ENCODE measurements at regions not wholly inside any gene's neighbourhood (a gene's known extent, or its start where the extent isn't known, plus 50 kb on each side); places are given as distances from the start of the nearest gene placed in this dataset.

DNA sequence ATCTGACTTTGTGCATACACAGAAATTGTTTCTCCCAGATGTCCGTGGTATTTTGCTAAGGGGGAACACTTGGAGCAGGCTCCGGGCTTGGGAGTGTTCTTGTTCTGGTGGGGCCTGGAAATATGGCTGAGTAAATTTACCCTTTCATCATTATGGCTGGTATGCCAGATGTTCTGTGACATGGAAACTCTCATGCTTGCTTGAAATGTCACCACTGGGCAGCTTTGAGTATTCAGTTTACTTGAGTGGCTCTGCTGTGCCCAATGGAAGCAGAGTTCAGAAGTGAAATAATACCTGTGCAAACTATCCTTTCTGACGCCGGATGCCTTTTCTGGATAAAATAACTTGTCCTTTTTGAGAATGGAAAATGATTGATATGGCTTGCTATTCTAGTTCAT, 283.6 kb upstream of the TPM1 start:
- intact Hi-C loops (cut with DNase I): no loop called here
- DNase-seq (ENCODE audit: low spot score): no peak

DNA sequence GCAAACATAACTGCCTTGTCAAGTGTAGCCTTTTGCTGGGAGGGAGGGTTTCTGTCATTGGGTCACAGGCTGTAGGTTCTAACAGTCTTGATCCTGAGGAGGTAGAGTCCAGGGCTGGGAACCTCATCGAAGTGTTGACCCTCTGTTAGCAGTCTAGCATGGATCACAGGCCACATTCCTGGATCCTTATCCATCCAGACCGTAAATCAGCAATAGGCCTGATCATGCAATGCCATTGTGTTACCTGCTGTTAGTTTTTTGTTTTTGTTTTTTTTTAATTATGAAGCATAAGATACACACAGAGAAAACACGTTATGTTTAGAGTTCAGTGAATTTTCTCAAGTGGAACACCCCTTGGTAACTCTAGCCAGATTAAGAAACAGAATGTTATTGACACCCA, 282.0 kb upstream of the TPM1 start:
- DNase-seq (ENCODE audit: low spot score): no peak
- intact Hi-C loops (cut with DNase I): no loop called here

DNA sequence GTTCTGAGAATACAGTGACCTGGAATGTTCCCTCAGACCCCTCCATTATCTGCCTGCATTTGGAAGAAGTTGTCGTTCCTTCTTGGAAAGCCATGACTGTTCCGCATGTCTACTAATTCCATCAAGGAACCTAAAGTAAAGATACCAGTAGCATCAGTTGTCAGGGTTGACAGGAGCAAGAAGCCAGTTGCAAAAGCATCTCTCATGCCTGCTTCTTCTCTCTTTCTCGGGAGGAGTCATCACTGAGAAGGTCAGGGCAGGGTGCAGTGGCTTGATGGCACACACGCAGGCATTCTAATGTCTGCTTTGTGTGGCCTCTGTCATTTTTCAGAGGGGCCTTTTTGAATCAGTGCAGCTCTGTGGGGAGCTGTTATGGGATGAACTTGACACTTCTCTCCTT, 276.6 kb upstream of the TPM1 start:
- intact Hi-C loops (cut with DNase I): no loop called here
- no peak for DNase-seq (ENCODE audit: low spot score)

DNA sequence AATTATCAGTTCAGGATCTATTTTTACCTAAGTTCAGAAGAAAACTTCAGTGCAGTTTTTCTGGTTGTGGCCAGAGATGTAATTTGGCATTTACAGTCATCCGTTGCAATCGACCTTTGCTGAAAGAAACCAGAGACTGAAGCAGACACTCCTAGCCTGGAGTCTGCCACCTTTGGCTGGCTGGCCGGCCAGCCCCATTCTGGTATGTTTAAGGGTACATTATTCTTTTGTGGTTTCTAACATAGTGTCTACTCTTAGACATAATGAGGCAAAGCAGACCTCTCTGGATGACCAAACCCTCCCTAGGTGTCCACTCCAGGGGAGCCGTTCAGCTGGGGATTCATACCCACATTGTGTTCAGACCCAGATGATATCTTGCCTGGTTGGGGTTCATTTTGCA, 275.9 kb upstream of the TPM1 start:
- no peak for DNase-seq (ENCODE audit: low spot score)
- intact Hi-C loops (cut with DNase I): no loop called here

DNA sequence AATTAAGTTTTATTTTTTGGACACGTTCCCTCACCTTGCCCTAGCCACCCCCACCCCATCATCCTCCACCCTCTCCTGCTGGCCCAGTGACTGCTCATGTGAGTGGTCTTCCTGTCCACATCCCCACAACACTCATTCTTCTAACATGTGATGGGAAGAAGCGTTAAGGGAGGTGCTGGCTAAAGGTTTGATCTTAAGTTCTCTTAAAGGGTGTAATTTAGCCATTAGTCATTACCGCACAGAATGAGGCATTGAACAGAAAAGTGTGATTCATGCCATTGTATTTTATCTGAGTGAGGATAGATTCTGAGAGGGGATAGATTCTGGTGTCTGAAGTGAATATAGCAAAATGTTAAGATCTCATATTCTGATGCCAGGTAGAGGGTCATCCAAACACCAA, 272.9 kb upstream of the TPM1 start:
- no peak for DNase-seq (ENCODE audit: low spot score)
- intact Hi-C loops (cut with DNase I): no loop called here

DNA sequence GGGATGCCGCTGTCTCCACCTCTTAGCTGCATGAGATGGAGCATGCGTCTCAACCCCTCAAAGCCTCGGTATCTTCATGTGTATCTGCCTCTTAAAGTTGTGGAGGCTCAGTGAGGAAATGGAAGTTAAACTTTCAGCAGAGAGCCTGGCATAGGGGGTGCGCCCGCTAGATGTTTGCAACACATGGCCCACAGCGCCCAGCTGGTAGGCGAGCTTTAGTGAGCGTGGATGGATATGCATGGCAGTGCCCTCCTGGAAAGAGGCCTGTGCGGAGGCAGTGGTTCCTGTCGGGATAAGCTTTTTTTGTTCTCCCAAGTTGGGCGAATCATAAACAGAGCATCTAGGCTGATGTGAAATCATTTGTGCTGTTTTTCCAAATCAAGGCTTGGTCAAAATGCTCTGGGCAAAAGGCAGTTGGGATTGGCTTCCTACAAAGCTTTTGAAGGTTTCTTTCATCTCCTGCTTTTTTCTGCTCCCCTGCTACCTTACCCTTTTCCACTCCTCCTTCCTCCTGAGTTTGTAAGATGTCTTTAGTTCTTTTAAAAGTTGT, 272.4 kb upstream of the TPM1 start:
- intact Hi-C loops (cut with DNase I): no loop called here
- DNase-seq (ENCODE audit: low spot score): no peak

DNA sequence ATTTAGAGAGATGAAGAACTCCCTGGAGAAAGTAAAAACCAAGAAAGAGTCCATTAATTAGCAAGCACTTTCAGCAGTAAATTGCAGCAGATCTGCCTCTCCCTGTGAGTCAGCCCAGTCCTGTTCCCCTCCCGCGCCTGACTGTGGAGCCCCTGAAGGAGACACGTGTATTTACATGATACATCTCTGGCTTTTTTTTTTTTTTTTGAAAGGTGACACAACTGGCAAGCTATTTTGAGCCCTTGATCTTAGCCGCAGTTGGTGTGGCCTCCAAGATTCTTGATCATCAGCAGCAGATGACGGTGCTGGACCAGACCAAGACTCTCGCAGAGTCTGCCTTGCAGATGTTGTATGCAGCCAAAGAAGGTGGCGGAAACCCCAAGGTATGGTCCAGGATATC, 271.8 kb upstream of the TPM1 start:
- intact Hi-C loops (cut with DNase I): no loop called here
- DNase-seq (ENCODE audit: low spot score): no peak

DNA sequence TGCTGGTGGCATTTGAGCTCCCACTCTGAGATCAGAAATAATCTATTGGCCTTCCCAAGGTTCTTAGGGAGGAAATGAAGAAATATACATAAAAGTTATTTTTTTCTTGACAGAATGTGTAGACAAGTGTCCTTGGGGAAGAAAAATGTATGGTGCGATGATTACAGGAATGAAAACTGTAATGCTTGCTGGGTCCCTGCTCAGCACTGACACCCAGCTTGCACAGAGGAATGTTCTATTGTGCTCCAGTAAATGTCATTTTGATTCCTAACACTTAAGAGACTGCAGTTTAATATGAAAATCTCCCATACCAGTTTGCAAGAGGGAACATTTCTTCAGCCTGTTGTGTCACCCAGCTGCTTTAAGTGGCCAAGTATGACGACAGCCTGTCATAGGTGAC, 271.3 kb upstream of the TPM1 start:
- intact Hi-C loops (cut with DNase I): no loop called here
- no peak for DNase-seq (ENCODE audit: low spot score)

DNA sequence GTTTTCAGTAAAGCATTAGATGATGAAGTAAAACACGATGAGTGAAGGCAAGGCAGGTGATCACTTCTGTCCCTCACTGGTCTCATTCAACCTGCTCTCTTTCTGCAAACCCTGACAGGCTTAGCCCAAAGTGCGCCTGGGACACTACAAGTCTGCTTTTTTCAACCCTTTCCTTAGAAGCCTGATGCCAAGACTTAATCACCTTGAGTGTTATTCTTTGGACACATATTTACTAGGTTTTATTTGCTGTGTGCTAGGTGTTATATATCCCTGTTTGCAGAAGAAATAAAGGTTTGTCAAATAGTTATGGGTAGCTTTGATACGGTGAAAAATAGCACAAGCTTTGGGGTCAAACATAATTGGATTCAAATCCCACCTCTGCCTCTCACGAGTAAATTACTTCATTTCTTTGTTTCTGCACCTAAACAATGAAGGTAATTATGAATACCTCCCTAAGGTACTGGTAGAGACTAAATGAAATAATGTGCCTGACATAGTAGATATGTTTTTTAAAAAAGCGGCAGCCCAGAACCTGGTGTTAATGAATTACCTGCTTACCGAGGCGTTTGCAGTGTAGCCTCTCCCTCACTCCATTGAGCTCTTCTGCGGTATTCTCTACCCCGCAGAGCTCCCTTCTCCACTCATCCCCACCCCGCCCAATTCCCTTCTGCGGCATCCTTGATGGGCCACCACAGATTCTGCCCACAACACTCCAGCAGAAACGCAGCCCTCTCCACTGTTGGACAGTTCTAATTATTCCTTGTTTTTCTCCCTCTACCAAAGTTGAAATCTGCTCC, 269.0 kb upstream of the TPM1 start:
- DNase-seq (ENCODE audit: low spot score): no peak
- intact Hi-C loops (cut with DNase I): no loop called here

DNA sequence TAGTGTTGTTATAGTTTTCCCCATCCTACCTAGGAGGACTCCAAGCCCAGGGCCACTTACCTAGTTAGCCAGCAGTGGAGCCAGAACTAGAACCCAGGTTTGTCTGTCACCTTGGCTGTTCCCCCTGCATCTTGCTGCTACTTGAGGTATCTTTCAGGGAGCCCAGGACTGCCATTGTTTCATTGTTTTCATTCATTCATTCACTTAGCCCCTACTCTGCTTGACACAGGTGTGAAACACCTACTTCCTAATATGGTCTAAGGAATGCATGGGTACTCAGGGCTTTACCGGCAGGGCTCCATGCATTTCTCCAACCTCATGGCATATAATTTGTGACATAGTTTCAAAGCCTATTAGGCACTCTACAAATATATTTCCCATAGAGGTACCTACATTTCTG, 266.6 kb upstream of the TPM1 start:
- DNase-seq (ENCODE audit: low spot score): no peak
- intact Hi-C loops (cut with DNase I): no loop called here

DNA sequence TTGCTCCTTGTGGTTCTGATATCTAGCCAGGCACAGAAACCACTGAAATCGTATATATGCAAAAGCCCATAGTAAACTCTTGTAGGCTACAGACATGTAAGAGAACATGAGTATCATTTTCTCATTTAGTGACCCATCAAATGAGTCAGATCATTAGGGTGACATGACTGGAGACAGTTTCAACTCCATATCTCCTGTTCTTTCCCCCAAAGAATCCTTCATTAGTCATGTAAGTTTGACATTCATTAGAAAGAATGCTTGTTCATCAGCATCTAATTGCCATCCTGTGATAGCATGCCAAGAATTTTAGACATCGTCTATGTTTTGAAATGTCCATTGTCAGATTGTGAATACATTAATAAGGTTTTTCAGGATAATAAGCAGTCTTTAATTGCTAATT, 264.9 kb upstream of the TPM1 start:
- DNase-seq (ENCODE audit: low spot score): no peak
- intact Hi-C loops (cut with DNase I): no loop called here

DNA sequence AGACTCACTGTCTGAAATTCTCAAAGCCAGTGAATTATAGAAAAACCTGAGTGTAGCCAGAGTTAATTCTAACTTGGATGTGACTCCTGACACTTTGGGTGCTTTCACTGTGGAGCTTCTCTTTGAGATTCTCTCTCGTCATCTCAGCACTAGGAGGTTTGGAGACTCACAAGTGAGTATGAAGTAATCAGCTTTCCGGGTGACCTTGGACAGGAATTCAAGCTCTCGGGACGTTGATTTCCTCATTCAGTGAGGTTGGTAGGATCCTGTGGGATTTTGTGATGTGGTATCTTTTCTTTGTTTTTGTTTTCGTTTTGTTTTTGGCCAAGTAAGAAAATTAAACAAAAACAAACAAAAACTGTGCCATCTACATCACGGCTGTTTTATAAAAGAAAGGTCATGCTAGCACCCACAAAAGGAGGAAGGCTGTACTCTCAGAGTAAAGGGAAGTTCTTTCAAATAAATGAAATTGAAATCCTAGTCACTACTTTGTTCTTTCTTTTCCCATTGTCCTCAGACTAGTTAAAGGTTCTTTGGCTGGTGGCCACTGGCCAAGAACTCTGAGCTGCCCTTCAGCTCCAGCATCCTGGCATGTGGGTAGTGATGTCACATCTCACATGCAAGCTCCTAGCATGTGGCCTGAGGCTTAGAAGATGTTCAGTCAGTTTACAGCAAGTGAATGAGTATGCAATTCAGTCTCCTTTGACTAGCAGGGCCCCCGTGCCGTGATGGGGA, 263.3 kb upstream of the TPM1 start:
- no peak for DNase-seq (ENCODE audit: low spot score)
- intact Hi-C loops (cut with DNase I): no loop called here

DNA sequence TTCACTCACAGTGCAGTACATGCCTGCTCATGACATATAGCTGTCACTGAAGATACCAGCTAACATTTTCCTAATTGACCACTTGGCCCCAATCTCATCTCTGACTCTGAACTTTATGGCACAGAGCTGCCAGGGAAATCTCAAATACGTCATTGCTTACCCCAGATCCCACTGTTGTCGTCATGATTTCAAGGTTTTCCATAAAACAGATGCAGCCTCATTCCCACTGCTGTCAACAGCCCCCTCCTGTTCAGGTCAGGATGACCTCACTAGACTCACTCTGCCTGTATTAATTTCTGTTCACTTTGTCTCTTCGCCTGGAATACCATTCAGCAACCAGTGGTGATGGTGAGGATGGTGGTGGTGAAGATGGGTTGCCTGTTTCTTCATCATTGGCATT, 262.6 kb upstream of the TPM1 start:
- intact Hi-C loops (cut with DNase I): loop anchor here (5.0 kb wide), 1 partner anchor 67 kb away; no protein-coding TSS in a partner anchor
- no peak for DNase-seq (ENCODE audit: low spot score)

DNA sequence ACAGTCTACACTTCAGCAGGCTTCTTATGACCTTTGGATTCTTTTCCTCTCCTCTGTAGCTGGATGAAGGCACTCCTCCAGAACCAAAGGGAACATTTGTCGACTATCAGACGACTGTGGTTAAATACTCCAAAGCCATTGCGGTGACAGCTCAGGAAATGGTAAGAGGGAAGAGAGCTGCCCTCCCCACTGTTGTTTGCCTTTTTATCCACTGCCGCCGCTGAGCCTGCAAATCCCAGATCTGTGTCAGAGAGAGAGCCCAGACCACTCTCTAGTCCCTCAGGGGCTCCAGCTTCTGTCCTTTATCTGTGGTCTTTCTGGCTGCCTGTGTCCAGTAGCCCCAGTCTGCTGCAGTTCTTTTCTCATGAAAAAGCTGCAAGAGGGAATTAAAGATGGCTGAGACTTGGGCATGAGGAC, 261.5 kb upstream of the TPM1 start:
- intact Hi-C loops (cut with DNase I): loop anchor here (5.0 kb wide), 1 partner anchor 66 kb away; no protein-coding TSS in a partner anchor
- no peak for DNase-seq (ENCODE audit: low spot score)

DNA sequence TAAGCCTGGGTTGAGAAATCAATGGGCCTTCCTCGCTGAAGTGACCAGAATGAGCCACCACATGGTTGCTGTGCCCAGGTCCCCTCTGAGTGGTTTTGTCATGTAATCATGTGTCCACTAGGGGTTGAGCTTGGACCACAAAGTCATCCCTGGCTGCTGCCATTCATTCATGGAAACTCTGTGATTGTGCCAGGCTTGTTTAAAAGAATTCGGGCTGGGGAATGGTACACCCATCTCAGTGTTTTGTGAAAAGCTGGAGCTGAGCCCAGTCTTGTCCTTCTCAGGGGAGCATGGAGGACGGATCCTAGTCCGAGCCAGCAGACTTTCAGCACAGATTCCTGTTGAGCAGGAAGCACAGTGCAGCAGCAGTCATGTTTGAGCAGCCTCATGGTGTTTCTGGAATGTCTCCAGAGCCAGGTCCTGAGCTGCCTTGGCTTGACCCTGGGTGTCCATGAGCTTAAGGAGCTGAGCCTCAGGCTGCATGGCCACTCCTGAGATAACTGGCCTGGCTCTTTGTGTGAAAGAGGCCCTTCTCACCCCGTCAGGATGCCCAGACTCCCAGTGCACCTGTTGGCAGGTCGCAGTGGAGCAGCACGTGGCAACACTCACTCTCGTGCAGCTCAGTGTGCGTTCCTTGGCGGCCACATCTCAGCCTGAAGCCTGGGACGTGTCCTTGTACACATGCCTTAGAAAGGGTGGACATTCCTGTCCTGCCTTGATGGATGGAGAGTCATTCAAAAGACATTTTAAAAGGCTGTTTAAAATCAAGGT, 260.3 kb upstream of the TPM1 start:
- intact Hi-C loops (cut with DNase I): loop anchor here (2.0 to 5.0 kb wide), 4 partner anchors 65 to 313 kb away; partner anchors contain the start of gene TPM1
- DNase-seq (ENCODE audit: low spot score): peak; percentile 80

DNA sequence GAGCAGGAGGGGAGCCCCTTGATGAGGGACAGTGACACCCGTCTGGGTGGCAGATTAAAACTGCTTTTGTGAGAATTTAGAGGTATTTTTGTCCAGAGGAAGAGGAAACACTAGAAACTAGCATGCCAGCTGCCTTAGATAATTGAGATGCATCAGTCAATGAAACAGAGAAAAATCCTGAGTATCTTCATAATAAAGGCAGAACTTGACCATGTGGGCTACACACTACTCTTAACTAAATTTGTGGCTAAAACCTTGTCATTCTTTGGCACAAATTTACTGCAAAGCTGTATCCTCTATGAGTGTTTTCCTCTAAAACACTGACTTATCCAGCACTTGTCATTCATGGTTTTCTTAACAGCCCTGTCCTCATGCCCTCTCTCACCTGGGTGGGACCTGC, 259.7 kb upstream of the TPM1 start:
- no peak for DNase-seq (ENCODE audit: low spot score)
- intact Hi-C loops (cut with DNase I): loop anchor here (2.0 to 5.0 kb wide), 4 partner anchors 64 to 312 kb away; partner anchors contain the start of gene TPM1

DNA sequence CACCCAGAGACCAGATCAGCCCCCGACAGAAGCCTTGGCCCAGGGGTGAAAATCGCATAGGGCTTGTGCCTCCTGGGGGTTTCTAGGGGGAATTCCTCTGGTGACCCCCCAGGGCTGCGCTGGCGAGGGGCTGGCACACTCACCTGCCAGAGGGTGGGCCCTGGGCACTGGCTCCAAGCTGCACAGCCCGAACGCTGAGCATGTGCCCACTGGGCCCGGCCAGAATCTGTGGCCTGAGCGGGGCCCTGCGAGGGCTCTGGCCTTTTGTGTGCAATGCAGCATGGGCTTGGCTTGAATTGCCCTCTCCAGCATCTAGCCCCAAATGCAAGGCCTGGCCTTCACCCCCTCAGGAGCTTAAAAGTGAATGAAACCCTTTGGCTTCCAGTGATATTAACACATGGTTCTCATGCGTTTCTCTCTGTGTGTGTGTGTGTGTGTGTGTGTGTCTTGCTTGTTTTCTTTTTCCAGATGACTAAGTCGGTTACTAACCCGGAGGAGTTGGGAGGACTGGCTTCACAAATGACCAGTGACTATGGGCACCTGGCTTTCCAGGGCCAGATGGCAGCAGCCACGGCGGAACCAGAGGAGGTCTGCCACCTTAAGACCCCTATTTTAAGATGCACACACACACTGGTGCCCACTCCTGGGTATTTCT, 259.1 kb upstream of the TPM1 start:
- intact Hi-C loops (cut with DNase I): loop anchor here (2.0 to 5.0 kb wide), 4 partner anchors 64 to 311 kb away; partner anchors contain the start of gene TPM1
- no peak for DNase-seq (ENCODE audit: low spot score)

DNA sequence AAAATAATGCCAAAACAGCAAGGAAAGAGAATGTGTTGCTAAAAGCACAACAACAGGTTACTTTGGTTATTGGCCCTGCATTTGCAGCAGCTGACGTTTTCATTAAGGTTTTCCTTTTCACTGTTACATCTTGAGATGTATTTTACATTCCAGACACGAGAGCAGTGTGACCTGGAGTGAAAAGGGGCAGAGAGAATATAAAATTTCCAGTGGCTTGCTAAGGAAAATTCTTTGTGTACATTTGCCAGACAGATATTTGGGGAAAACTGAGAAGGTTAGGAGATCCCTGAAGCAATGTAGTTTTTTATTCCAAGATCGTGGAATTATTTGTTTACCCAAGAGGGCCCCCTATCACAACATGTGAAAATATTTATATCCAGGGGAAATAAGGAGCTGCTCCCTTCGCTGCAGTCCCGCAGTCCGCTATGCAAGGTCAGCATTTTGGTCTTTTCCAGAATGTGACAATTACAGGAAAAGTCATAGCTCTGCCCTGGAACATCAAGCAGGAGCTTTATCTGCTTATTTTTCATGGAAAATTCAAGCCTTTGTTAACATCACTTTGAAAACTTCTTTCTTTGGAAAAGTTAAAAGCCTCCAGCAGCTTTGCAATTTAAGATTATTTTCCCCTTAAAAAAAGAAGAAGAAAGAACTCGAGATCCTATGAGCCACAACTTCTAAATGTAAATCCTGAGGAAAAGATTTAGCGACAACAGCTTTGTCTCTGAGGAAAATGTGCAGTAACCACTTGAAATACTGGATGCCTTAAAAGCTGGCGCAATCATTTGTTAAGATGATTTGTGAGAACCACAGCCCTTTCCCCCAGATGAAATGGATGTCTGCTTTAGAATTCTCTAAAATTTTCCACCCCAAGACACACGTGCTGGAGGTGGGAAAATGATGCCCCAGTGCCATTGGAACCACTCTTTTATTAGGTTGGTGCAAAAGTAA, 256.4 kb upstream of the TPM1 start:
- intact Hi-C loops (cut with DNase I): no loop called here
- DNase-seq (ENCODE audit: low spot score): no peak
